ENCODE measurements at regions not wholly inside any gene's neighbourhood (a gene's known extent, or its start where the extent isn't known, plus 50 kb on each side); places are given as distances from the start of the nearest gene placed in this dataset.
"Not testable (repeated sequence)": the region's sequence is repeated elsewhere in the genome, so short reads cannot be mapped to it uniquely, and the experiment has no call there.

DNA sequence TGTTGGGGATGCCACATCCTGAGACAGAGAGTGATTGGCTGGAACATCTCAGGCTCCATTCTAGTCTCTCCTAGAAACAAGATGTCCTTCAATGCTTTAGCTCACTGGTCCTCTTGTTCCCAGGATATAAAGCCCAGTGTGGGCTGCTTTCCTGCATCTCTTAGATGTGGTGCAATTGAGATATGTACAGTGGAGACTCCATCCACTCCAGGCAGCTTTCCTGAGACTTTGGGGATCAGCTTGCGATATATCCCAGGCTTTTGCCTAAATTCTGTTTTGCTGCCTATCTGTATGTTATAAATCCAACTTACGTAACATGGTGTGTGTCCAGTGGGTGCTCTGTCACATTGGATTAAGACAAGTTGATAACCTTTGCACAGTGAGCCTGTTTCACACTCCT, 264.9 kb downstream of the SUCLG1 start:
- no peaks in the 10 kb centered on the region for H3K4me1 Mint-ChIP-seq
- H3K36me3 Mint-ChIP-seq (ENCODE audit: low read depth) = no peaks in the 10 kb centered on the region
- ATAC-seq = no peak
- H3K27ac Mint-ChIP-seq = no peak overlapping the region
- H3K27me3 Mint-ChIP-seq = no peaks in the 10 kb centered on the region
- DNase-seq = no peak
- no peak overlapping the region for H3K4me3 Mint-ChIP-seq
- no peaks in the 10 kb centered on the region for H3K9me3 ChIP-seq (ENCODE audit: control insufficient read depth, low read length, poor library complexity, severe bottlenecking)

DNA sequence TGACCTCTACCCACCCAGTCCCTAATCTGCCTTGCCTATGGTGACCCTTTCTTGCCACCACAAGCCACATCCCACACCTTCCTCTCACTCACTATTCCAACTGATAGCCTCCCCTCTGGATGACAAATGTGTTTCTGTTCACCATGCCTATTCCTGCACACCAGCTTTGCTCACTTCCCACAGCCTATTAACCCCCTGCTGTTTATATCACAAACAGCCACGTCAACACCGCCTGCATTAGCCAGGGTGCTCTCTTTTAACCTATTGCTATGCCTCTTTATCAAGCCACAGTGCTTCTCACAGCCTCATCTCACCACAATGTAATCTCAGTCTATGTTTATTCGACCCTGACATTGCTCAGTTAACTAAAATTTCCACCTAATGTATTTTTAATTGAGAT, 271.8 kb downstream of the SUCLG1 start:
- Mint-ChIP-seq H3K27me3 (no peaks in the 10 kb centered on the region), H3K36me3 (ENCODE audit: low read depth) (no peaks in the 10 kb centered on the region), H3K4me3 (no peak overlapping the region), H3K27ac (no peak overlapping the region), H3K4me1 (no peaks in the 10 kb centered on the region)
- DNase-seq = no peak
- ATAC-seq = no peak
- no peaks in the 10 kb centered on the region for H3K9me3 ChIP-seq (ENCODE audit: control insufficient read depth, low read length, poor library complexity, severe bottlenecking)

DNA sequence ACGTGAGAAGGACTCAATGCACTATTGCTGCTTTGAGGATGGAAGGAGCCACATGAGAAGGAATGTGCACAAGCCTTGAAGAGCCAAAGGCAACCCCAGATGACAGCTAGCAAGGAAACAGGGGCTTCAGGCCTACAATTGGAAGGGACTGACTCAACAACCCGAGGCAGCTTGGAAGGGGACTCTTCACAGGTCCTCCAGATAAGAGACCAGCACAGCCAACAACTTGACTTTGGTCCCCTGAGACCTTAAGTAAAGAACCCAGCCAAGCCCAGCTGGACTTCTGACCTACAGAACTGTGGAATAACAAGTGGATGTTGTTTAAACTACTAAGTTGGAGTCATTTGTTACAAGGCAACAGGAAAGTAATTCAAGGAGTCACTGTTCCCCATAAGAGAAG, 277.2 kb downstream of the SUCLG1 start:
- DNase-seq (no peak), ATAC-seq (no peak)
- no peaks in the 10 kb centered on the region for H3K4me1 Mint-ChIP-seq
- H3K27ac Mint-ChIP-seq = no peak overlapping the region
- H3K9me3 ChIP-seq (ENCODE audit: control insufficient read depth, low read length, poor library complexity, severe bottlenecking) = no peaks in the 10 kb centered on the region
- H3K36me3 Mint-ChIP-seq (ENCODE audit: low read depth) = no peaks in the 10 kb centered on the region
- no peak overlapping the region for H3K4me3 Mint-ChIP-seq
- peaks cover 24% of the 10 kb centered on the region for H3K27me3 Mint-ChIP-seq

DNA sequence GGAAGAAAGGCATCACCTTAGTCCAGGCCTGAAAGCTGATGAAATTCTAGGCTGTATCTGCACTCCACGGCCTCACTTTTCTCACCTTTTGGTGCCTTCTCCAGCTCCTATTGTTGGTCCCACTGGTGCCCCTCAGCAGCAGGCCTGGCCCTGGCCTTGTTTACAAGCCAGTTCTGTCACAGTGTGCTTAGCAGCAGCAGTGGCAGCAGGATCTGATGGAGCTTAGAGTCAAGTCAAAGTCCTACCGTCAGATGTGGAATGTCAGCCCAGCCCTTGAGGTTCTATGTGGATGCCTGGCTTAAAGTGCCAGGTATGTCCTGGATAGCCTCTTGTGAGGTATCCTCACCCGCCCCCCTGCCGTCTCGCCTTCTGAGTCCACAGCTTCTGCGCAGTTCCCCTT, 281.3 kb downstream of the SUCLG1 start:
- ATAC-seq (no peak), DNase-seq (no peak)
- Mint-ChIP-seq H3K4me3 (no peak overlapping the region), H3K4me1 (no peaks in the 10 kb centered on the region), H3K27me3 (peaks cover 25% of the 10 kb centered on the region), H3K36me3 (ENCODE audit: low read depth) (no peaks in the 10 kb centered on the region), H3K27ac (no peak overlapping the region)
- H3K9me3 ChIP-seq (ENCODE audit: control insufficient read depth, low read length, poor library complexity, severe bottlenecking) = no peaks in the 10 kb centered on the region

DNA sequence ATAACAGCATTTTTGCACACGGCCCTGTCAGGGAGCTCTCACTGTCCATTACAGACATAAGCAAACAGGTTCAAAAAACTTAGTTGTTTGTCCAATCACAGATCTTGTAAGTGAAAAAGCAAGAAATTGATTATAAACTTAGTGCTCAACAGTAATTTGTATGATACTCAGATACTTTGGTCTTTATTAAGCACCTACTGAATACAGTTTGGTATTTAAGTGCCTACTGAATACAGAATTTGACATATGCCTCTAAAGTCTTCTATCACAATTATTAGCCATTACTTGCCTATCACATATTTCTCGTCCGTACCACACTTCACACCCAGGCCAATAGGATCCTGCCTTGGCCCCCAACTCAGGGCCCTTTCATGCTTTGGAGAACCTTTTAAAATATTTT, 283.1 kb downstream of the SUCLG1 start:
- Mint-ChIP-seq H3K27me3 (peaks cover 31% of the 10 kb centered on the region), H3K4me3 (no peak overlapping the region), H3K27ac (no peak overlapping the region), H3K36me3 (ENCODE audit: low read depth) (no peaks in the 10 kb centered on the region), H3K4me1 (no peaks in the 10 kb centered on the region)
- no peak for DNase-seq
- ATAC-seq = no peak
- H3K9me3 ChIP-seq (ENCODE audit: control insufficient read depth, low read length, poor library complexity, severe bottlenecking) = no peaks in the 10 kb centered on the region

DNA sequence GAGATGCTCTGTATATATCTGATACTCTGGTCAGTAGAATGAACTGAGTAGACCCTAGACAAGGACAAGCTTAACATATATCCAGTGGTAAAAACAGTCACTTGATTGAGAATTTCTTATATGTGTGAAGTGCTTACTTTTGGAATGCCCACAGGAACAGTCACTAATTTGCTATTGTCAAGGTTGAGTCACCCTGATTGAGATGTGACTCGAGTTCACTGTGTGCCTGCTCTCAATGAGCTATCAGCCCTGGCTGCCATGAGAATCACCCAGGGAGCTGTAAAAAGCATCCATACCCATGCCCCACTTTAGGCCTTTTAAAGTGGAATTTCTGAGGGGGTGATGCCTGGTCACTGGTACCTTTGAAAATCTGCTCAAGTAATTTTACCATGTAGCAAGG, 283.7 kb downstream of the SUCLG1 start:
- DNase-seq (no peak), ATAC-seq (no peak)
- no peak overlapping the region for H3K4me3 Mint-ChIP-seq
- no peaks in the 10 kb centered on the region for H3K9me3 ChIP-seq (ENCODE audit: control insufficient read depth, low read length, poor library complexity, severe bottlenecking)
- H3K4me1 Mint-ChIP-seq = no peaks in the 10 kb centered on the region
- no peak overlapping the region for H3K27ac Mint-ChIP-seq
- peaks cover 31% of the 10 kb centered on the region for H3K27me3 Mint-ChIP-seq
- H3K36me3 Mint-ChIP-seq (ENCODE audit: low read depth) = no peaks in the 10 kb centered on the region

DNA sequence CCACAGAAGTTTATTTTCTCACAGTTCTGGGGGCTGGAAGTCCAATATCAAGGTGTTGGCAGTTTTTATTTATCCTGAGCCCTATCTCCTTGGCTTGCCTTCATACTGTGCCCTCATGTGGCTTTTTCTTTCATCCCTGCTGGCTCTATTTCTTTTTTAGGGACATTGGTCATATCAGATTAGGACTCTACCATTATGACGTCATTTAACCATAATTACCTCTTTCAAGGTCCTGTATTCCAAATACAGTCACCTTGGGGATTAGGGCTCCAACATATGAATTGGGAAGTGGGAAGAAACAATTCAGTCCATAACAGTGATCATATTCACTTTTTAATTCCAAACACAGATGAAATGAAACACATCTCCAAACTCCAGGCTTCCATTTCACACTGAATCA, 286.0 kb downstream of the SUCLG1 start:
- H3K27ac Mint-ChIP-seq = no peak overlapping the region
- peaks cover 19% of the 10 kb centered on the region for H3K27me3 Mint-ChIP-seq
- no peak overlapping the region for H3K4me3 Mint-ChIP-seq

DNA sequence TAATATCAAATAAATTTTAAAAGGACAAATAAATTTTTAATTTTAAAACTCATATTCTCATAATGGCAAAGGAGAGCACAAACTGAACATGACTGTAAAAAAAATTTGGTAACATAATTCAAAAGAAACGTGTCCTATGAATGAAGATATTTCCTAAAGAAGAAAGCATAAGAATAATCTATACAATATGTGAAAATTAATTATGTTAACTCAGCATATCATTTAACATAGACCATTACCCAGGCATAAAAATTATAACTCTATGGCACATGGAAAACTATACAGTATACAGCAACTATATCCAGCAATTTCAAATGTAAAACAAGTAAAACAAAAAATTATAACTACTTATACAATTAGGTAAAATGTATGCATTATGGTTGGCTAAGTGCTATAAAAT, 288.1 kb downstream of the SUCLG1 start:
- ATAC-seq = no peak

More for the DNA sequence above, 286.0 kb downstream of the SUCLG1 start:
- DNase-seq (no peak), ATAC-seq (no peak)
- H3K36me3 Mint-ChIP-seq (ENCODE audit: low read depth) = no peaks in the 10 kb centered on the region
- no peaks in the 10 kb centered on the region for H3K9me3 ChIP-seq (ENCODE audit: control insufficient read depth, low read length, poor library complexity, severe bottlenecking)
- no peaks in the 10 kb centered on the region for H3K4me1 Mint-ChIP-seq

DNA sequence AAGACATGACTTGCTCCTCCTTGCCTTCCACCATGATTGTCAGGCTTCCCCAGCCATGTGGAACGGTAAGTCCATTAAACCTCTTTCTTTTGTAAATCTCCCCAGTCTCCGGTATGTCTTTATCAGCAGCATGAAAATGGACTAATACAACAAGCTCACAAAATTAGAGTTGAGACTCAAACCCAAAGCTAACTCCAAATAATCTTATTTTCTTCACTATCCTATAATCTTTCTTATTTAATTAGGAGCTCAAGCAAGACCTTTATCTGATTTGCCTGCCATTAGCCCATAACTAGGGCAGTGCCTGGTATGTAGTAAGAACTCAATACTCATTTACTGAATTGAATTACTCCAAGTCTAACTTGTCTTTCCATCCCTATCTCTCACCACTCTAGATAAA, 289.2 kb downstream of the SUCLG1 start:
- Mint-ChIP-seq H3K4me3 (no peak overlapping the region), H3K4me1 (no peaks in the 10 kb centered on the region), H3K36me3 (ENCODE audit: low read depth) (no peaks in the 10 kb centered on the region), H3K27ac (no peak overlapping the region), H3K27me3 (peaks cover 11% of the 10 kb centered on the region)
- no peaks in the 10 kb centered on the region for H3K9me3 ChIP-seq (ENCODE audit: control insufficient read depth, low read length, poor library complexity, severe bottlenecking)
- DNase-seq (no peak), ATAC-seq (no peak)

More for the DNA sequence above, 288.1 kb downstream of the SUCLG1 start:
- no peaks in the 10 kb centered on the region for H3K9me3 ChIP-seq (ENCODE audit: control insufficient read depth, low read length, poor library complexity, severe bottlenecking)
- Mint-ChIP-seq H3K4me3 (no peak overlapping the region), H3K4me1 (no peaks in the 10 kb centered on the region), H3K27me3 (peaks cover 11% of the 10 kb centered on the region), H3K27ac (no peak overlapping the region), H3K36me3 (ENCODE audit: low read depth) (no peaks in the 10 kb centered on the region)
- DNase-seq = no peak

DNA sequence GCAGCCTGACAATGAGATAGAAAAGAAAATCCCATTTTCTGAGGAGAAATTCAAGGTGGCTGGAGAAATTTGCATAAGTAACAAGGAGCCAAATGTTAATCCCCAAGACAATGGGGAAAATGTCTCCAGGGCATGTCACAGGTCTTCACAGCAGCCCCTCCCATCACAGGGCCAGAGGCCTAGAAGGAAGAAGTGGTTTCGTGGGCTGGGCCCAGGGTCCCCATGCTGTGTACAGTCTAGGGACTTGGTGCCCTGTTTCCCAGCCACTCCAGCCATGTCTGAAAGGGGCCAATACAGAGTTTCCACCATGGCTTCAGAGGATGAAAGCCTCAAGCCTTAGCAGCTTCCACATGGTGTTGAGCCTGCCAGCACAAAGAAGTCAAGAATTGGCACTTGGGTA, 290.5 kb downstream of the SUCLG1 start:
- DNase-seq; H3K4me1 Mint-ChIP-seq; H3K9me3 ChIP-seq (ENCODE audit: control insufficient read depth, low read length, poor library complexity, severe bottlenecking); H3K36me3 Mint-ChIP-seq (ENCODE audit: low read depth); ATAC-seq; H3K27ac Mint-ChIP-seq; H3K4me3 Mint-ChIP-seq: not testable (repeated sequence)
- peaks cover 11% of the 10 kb centered on the region for H3K27me3 Mint-ChIP-seq

DNA sequence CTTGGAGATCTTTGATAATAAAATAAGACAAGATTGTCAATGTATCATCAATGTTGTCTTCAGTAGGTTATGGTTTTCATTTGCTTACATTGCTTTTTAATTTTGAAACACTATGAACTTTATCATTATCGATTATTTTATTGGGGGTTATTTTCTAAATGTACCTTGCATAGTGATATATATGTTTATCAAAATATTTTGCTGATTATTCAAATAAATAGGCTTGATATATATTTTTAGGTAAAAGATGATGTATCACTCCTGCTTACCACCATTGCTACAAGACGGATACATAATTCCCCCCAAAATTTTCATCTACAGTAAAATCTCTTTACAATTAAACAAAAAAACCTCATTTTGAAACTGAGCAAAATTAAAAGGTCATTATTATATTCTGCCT, 293.8 kb downstream of the SUCLG1 start:
- DNase-seq (no peak), ATAC-seq (no peak)
- Mint-ChIP-seq H3K27me3 (peaks cover 8% of the 10 kb centered on the region), H3K27ac (no peak overlapping the region), H3K36me3 (ENCODE audit: low read depth) (no peaks in the 10 kb centered on the region), H3K4me3 (no peak overlapping the region), H3K4me1 (no peaks in the 10 kb centered on the region)
- H3K9me3 ChIP-seq (ENCODE audit: control insufficient read depth, low read length, poor library complexity, severe bottlenecking) = no peaks in the 10 kb centered on the region

DNA sequence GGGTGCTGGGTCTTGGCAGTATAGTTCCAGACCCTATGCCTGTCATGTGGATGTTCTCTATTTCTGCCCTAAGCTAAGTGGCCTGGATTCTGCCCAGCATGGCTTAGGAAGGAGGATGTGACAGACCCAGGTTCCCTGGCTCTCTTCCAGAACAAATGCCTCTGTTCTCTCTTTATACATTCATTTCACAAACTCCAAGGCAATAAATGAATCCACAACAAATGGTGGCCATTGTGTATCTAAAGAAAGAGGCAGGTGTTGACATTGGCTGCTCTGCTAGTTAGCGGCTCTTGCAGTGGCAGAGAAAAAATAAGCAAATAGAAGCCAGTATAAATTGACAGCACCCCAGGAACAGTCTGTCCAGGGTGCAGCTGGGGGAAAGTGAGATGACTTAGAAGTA, 298.6 kb downstream of the SUCLG1 start:
- no peak for ATAC-seq
- H3K9me3 ChIP-seq (ENCODE audit: control insufficient read depth, low read length, poor library complexity, severe bottlenecking) = no peaks in the 10 kb centered on the region
- Mint-ChIP-seq H3K27ac (no peak overlapping the region), H3K4me3 (no peak overlapping the region), H3K4me1 (no peaks in the 10 kb centered on the region), H3K27me3 (peaks cover 5% of the 10 kb centered on the region), H3K36me3 (ENCODE audit: low read depth) (no peaks in the 10 kb centered on the region)
- no peak for DNase-seq

DNA sequence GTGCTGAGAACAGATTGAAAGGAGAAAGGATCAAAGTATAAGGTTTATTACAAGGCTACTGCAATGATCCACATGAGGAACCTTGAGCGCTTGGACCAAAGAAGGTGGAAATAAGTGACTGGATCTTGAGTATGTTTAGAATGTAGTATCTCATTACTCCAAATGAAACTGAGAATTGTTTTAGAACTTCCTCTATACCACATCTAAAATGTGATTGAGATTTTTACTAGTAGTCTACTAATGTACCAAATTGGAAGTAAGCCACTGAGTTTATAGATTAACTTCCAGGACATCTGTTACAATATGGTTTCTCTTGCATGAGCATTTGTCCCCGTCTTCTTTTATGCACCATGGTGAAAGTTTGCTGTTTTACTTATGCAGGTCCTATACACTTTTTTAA, 300.5 kb downstream of the SUCLG1 start:
- peaks cover 5% of the 10 kb centered on the region for H3K27me3 Mint-ChIP-seq
- no peak for DNase-seq
- no peak overlapping the region for H3K27ac Mint-ChIP-seq
- no peak overlapping the region for H3K4me3 Mint-ChIP-seq
- H3K36me3 Mint-ChIP-seq (ENCODE audit: low read depth) = no peaks in the 10 kb centered on the region
- ATAC-seq = no peak
- H3K4me1 Mint-ChIP-seq = no peaks in the 10 kb centered on the region
- no peaks in the 10 kb centered on the region for H3K9me3 ChIP-seq (ENCODE audit: control insufficient read depth, low read length, poor library complexity, severe bottlenecking)

DNA sequence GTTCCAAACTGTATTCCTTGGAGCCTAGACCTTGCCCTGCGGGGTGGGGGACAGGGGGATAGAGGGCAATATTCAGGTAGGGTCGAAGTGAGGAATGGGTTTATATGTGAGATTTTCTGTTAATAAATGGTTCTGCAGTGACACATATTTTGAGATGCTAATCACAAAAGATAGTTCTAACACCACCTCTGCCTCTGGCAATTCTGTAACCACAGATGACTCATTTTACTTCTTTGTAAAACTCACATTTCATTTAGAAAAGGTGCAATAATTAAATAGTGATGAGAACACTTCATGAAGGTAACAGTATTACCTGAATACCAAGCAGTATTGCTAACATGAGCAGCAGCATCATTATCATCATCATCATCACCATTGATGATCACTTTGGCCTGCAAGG, 306.6 kb downstream of the SUCLG1 start:
- Mint-ChIP-seq H3K4me1 (no peaks in the 10 kb centered on the region), H3K27ac (no peak overlapping the region), H3K4me3 (no peak overlapping the region), H3K27me3 (peaks cover 8% of the 10 kb centered on the region), H3K36me3 (ENCODE audit: low read depth) (no peaks in the 10 kb centered on the region)
- ATAC-seq (no peak), DNase-seq (no peak)
- H3K9me3 ChIP-seq (ENCODE audit: control insufficient read depth, low read length, poor library complexity, severe bottlenecking) = no peaks in the 10 kb centered on the region

DNA sequence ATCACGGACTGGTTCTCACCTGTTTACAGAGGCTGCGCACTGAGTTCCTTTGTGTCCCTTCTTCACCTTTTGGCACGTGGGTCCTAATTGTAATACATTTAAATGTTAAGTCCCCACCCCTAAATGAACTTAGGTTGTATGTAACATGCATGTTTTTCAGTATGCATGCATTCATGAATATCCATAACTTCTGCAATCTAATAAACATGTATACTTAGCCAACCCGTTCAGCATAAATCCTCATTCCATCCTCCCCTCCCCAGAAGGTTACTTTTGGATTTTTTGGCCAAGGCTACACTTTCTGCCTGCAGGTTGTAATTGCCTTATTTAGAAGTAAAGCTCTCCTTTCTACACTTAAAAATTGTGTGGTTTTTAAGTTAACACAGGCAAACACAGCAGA, 314.7 kb downstream of the SUCLG1 start:
- no peak for ATAC-seq

More for the DNA sequence above, 314.7 kb downstream of the SUCLG1 start:
- no peaks in the 10 kb centered on the region for H3K36me3 Mint-ChIP-seq (ENCODE audit: low read depth)
- H3K4me3 Mint-ChIP-seq = no peak overlapping the region
- H3K27ac Mint-ChIP-seq = no peak overlapping the region
- H3K27me3 Mint-ChIP-seq = peaks cover 13% of the 10 kb centered on the region
- H3K4me1 Mint-ChIP-seq = no peaks in the 10 kb centered on the region
- H3K9me3 ChIP-seq (ENCODE audit: control insufficient read depth, low read length, poor library complexity, severe bottlenecking) = no peaks in the 10 kb centered on the region
- DNase-seq = no peak
